ENCODE measurements at regions not wholly inside any gene's neighbourhood (a gene's known extent, or its start where the extent isn't known, plus 50 kb on each side); places are given as distances from the start of the nearest gene placed in this dataset.

GRCh38 chr4:154946113-154946512, 165.0 kb downstream of the RBM46 start:
- no peak for TF ChIP-seq CTCF (IDR thresholded peaks at IDR 0.05)
- DNase-seq = no peak
- Mint-ChIP-seq H3K4me3 (no peak overlapping the region), H3K9me3 (peaks cover 37% of the 10 kb centered on the region), H3K27me3 (ENCODE audit: insufficient read depth) (no peaks in the 10 kb centered on the region), H3K4me1 (ENCODE audit: low read depth) (no peaks in the 10 kb centered on the region), H3K36me3 (ENCODE audit: low read depth) (no peaks in the 10 kb centered on the region), H3K27ac (no peak overlapping the region)

GRCh38 chr4:154953691-154954090, 172.6 kb downstream of the RBM46 start:
- Mint-ChIP-seq H3K27ac (no peak overlapping the region), H3K36me3 (ENCODE audit: low read depth) (no peaks in the 10 kb centered on the region), H3K27me3 (ENCODE audit: insufficient read depth) (no peaks in the 10 kb centered on the region), H3K9me3 (peaks cover 44% of the 10 kb centered on the region), H3K4me1 (ENCODE audit: low read depth) (no peaks in the 10 kb centered on the region), H3K4me3 (no peak overlapping the region)
- no peak for DNase-seq
- TF ChIP-seq CTCF (IDR thresholded peaks at IDR 0.05) = no peak

GRCh38 chr4:154954117-154954516, 173.0 kb downstream of the RBM46 start:
- Mint-ChIP-seq H3K4me3 (no peak overlapping the region), H3K36me3 (ENCODE audit: low read depth) (no peaks in the 10 kb centered on the region), H3K9me3 (peaks cover 46% of the 10 kb centered on the region), H3K4me1 (ENCODE audit: low read depth) (no peaks in the 10 kb centered on the region), H3K27me3 (ENCODE audit: insufficient read depth) (no peaks in the 10 kb centered on the region), H3K27ac (no peak overlapping the region)
- no peak for DNase-seq
- no peak for TF ChIP-seq CTCF (IDR thresholded peaks at IDR 0.05)

- no peak for TF ChIP-seq CTCF (IDR thresholded peaks at IDR 0.05)
- Mint-ChIP-seq H3K9me3 (peaks cover 30% of the 10 kb centered on the region), H3K4me1 (ENCODE audit: low read depth) (no peaks in the 10 kb centered on the region), H3K27ac (no peak overlapping the region), H3K4me3 (no peak overlapping the region), H3K36me3 (ENCODE audit: low read depth) (no peaks in the 10 kb centered on the region), H3K27me3 (ENCODE audit: insufficient read depth) (no peaks in the 10 kb centered on the region)
- no peak for DNase-seq
Measured at GRCh38 chr4:154958121-154958520, 177.0 kb downstream of the RBM46 start.

GRCh38 chr4:154958621-154959358, 177.7 kb downstream of the RBM46 start:
- Mint-ChIP-seq H3K4me1 (ENCODE audit: low read depth) (no peaks in the 10 kb centered on the region), H3K9me3 (peaks cover 26% of the 10 kb centered on the region), H3K27me3 (ENCODE audit: insufficient read depth) (no peaks in the 10 kb centered on the region), H3K27ac (no peak overlapping the region), H3K4me3 (no peak overlapping the region), H3K36me3 (ENCODE audit: low read depth) (no peaks in the 10 kb centered on the region)
- DNase-seq = no peak
- TF ChIP-seq CTCF (IDR thresholded peaks at IDR 0.05) = no peak

Data from HFFc6 (cell line).